PC-3 (cell line): ENCODE measurements at regions not wholly inside any gene's neighbourhood (a gene's known extent, or its start where the extent isn't known, plus 50 kb on each side); places are given as distances from the start of the nearest gene placed in this dataset.

Experiments used
- CTCF ChIP-seq: fragments of 300-600 bp; sonication (generic); conservative IDR thresholded peaks from 2 replicates; pipeline ENCODE4 v1.5.1; 2017; ENCODE audit warnings: antibody characterized with exemption, low read depth, mild to moderate bottlenecking, low read length
- EZH2 ChIP-seq: fragments of 300-600 bp; sonication (generic); IDR thresholded peaks from one replicate; pipeline ENCODE4 v1.6.1; 2017; ENCODE audit warnings: antibody characterized with exemption, mild to moderate bottlenecking, low read length; ENCODE audit not compliant: unreplicated experiment

GRCh38 chr4:177968817-177969442 lies 526.7 kb upstream of the AGA start:
- no peak for TF ChIP-seq CTCF
- no peak for TF ChIP-seq EZH2
